Hepatocyte (in vitro differentiated cells): ENCODE measurements at regions not wholly inside any gene's neighbourhood (a gene's known extent, or its start where the extent isn't known, plus 50 kb on each side); places are given as distances from the start of the nearest gene placed in this dataset.

Source experiments
- DNase-seq: peaks from one replicate; pipeline ENCODE4 v3.0.0-alpha.2; 2016; ENCODE audit warnings: low spot score
- H2AFZ ChIP-seq: fragments of 200-600 bp; sonication (generic); 2 replicates; pipeline ENCODE4 v1.6.0; 2016; ENCODE audit warnings: antibody characterized with exemption, mild to moderate bottlenecking
- H3K27ac ChIP-seq: fragments of 200-600 bp; sonication (generic); 2 replicates; pipeline ENCODE4 v1.5.1; 2016; ENCODE audit warnings: mild to moderate bottlenecking
- H3K27me3 ChIP-seq: fragments of 200-600 bp; sonication (generic); 2 replicates; pipeline ENCODE4 v1.6.1; 2016
- H3K36me3 ChIP-seq: fragments of 200-600 bp; sonication (generic); replicated peaks from 2 replicates; pipeline ENCODE4 v1.5.1; 2016; ENCODE audit warnings: low read depth; ENCODE audit not compliant: insufficient read depth
- H3K4me1 ChIP-seq: fragments of 200-600 bp; sonication (generic); 2 replicates; pipeline ENCODE4 v1.5.1; 2016; ENCODE audit warnings: mild to moderate bottlenecking, moderate library complexity; ENCODE audit not compliant: insufficient read depth
- H3K4me2 ChIP-seq: fragments of 200-600 bp; sonication (generic); 2 replicates; pipeline ENCODE4 v1.6.0; 2016
- H3K4me3 ChIP-seq: fragments of 200-600 bp; sonication (generic); 2 replicates; pipeline ENCODE4 v1.5.1; 2016; ENCODE audit warnings: mild to moderate bottlenecking
- H3K79me2 ChIP-seq: fragments of 200-600 bp; sonication (generic); 2 replicates; pipeline ENCODE4 v1.6.0; 2017; ENCODE audit warnings: mild to moderate bottlenecking
- H3K9me2 ChIP-seq: fragments of 200-600 bp; sonication (generic); replicated peaks from 2 replicates; pipeline ENCODE4 v1.6.0; 2017; ENCODE audit warnings: mild to moderate bottlenecking; ENCODE audit not compliant: insufficient read depth
- H3K9me3 ChIP-seq: fragments of 200-600 bp; sonication (generic); 2 replicates; pipeline ENCODE4 v1.5.1; 2016; ENCODE audit warnings: low read depth, mild to moderate bottlenecking
- H4K20me1 ChIP-seq: fragments of 200-600 bp; sonication (generic); 2 replicates; pipeline ENCODE4 v1.6.0; 2016; ENCODE audit warnings: mild to moderate bottlenecking; ENCODE audit not compliant: insufficient read depth, poor library complexity, severe bottlenecking
- EZH2 ChIP-seq: fragments of 200-600 bp; sonication (generic); IDR thresholded peaks from 2 replicates; pipeline ENCODE4 v1.6.1; 2016; ENCODE audit warnings: antibody characterized with exemption, mild to moderate bottlenecking, borderline replicate concordance
- EZH2phosphoT487 ChIP-seq: fragments of 200-600 bp; sonication (generic); IDR thresholded peaks from one replicate; pipeline ENCODE4 v1.6.1; 2018; ENCODE audit warnings: antibody characterized with exemption, mild to moderate bottlenecking, low read depth, moderate library complexity; ENCODE audit not compliant: unreplicated experiment, severe bottlenecking
- WGBS: methylation state at CpG from one replicate; pipeline ENCODE4 v1.1.6; 2016; ENCODE audit warnings: low lambda C conversion rate; ENCODE audit errors: missing lambda C conversion rate; 5-methylcytosine and 5-hydroxymethylcytosine counted together
- TF ChIP-seq, protein P1 (sequence below): fragments of 200-600 bp; sonication (generic); IDR thresholded peaks from 2 replicates; pipeline ENCODE4 v1.5.1; 2016; ENCODE audit warnings: antibody characterized with exemption, mild to moderate bottlenecking; ENCODE audit not compliant: poor library complexity

DNA sequence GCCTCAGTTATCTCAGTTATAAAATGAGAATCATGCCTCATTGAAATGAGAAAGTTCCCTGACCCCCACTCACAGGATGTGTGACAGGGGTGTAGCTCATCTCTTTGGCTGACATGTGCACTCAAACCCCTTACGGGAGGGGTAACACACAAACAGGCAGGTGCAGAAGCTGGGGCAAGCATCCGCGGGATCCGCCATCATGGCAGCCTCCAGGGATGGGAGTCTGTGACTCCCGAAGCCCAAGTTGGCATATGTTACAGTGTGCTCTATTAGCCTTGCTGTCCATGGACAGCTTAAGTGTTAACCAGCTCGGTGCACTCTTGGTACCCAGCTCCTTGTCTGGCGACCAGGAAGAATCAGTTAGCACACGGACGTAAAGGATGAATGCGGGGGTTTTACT lies 822.7 kb upstream of the SEMA6D start:
- no peaks in the 10 kb centered on the region for H3K79me2 ChIP-seq
- no peak overlapping the region for H2AFZ ChIP-seq
- no peaks in the 10 kb centered on the region for H4K20me1 ChIP-seq
- WGBS, result 95% methylated on average over 10 of the region's 10 CpGs
- no peak overlapping the region for H3K4me3 ChIP-seq
- H3K27me3 ChIP-seq, result no peaks in the 10 kb centered on the region
- peaks cover 7% of the 10 kb centered on the region for H3K4me1 ChIP-seq
- H3K9me2 ChIP-seq, result no peaks in the 10 kb centered on the region
- no peak overlapping the region for H3K4me2 ChIP-seq
- TF ChIP-seq EZH2phosphoT487, result no peak
- TF ChIP-seq EZH2, result no peak
- TF ChIP-seq, protein P1, sequence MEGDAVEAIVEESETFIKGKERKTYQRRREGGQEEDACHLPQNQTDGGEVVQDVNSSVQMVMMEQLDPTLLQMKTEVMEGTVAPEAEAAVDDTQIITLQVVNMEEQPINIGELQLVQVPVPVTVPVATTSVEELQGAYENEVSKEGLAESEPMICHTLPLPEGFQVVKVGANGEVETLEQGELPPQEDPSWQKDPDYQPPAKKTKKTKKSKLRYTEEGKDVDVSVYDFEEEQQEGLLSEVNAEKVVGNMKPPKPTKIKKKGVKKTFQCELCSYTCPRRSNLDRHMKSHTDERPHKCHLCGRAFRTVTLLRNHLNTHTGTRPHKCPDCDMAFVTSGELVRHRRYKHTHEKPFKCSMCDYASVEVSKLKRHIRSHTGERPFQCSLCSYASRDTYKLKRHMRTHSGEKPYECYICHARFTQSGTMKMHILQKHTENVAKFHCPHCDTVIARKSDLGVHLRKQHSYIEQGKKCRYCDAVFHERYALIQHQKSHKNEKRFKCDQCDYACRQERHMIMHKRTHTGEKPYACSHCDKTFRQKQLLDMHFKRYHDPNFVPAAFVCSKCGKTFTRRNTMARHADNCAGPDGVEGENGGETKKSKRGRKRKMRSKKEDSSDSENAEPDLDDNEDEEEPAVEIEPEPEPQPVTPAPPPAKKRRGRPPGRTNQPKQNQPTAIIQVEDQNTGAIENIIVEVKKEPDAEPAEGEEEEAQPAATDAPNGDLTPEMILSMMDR, result no peak
- H3K27ac ChIP-seq, result no peak overlapping the region
- no peak for DNase-seq
- no peaks in the 10 kb centered on the region for H3K36me3 ChIP-seq
- no peaks in the 10 kb centered on the region for H3K9me3 ChIP-seq

DNA sequence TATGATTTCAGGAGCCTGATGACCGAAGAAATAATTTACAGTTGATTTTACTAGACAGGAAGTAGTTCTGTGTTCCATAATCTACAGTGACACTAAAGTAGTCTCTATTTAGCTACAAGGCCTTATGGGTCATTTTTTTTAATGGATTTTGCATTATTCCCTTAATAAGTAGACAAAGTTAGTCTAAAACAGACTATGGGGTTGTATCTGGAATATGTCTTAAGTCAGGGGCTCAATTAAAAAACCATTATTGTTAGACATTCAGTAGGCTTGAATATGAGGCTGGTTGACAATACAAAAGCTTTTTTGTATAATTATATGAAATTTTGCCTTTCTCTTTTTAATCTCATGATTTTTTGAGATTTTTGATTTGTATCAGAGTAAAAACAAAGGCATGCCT lies 820.0 kb upstream of the SEMA6D start:
- no peaks in the 10 kb centered on the region for H3K36me3 ChIP-seq
- TF ChIP-seq EZH2 (no peak), EZH2phosphoT487 (no peak)
- TF ChIP-seq, protein P1, result no peak
- no peak overlapping the region for H3K4me2 ChIP-seq
- H3K27ac ChIP-seq, result no peak overlapping the region
- no peaks in the 10 kb centered on the region for H3K79me2 ChIP-seq
- H4K20me1 ChIP-seq, result no peaks in the 10 kb centered on the region
- H3K27me3 ChIP-seq, result no peaks in the 10 kb centered on the region
- no peak overlapping the region for H2AFZ ChIP-seq
- no peaks in the 10 kb centered on the region for H3K9me2 ChIP-seq
- no peak overlapping the region for H3K4me3 ChIP-seq
- WGBS, result 70% methylated on average over 1 of the region's 1 CpG
- no peak for DNase-seq
- H3K4me1 ChIP-seq, result peaks cover 1% of the 10 kb centered on the region
- no peaks in the 10 kb centered on the region for H3K9me3 ChIP-seq

DNA sequence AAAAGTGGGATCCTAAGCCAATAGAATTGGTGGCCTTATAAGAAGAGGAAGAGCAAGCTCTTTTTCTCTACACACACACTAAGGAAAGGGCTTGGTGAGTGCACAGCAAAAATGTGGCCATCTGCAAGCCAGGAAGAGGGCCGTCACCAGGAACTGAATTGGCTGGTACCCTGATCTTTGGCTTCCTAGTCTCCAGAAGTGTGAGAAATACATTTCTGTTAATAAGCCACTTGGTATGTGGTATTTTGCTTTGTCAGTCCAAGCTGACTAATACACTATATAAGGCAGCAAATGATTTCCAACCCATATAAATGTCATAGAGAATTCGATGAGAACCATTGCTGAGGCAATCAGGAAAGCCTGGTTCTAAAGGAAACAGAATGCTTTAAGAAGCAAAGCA lies 816.3 kb upstream of the SEMA6D start:
- no peaks in the 10 kb centered on the region for H3K27me3 ChIP-seq
- TF ChIP-seq, protein P1, result no peak
- TF ChIP-seq EZH2 (no peak), EZH2phosphoT487 (no peak)
- H4K20me1 ChIP-seq, result no peaks in the 10 kb centered on the region
- H3K9me2 ChIP-seq, result no peaks in the 10 kb centered on the region
- no peak overlapping the region for H3K4me2 ChIP-seq
- 73% methylated on average over 2 of the region's 2 CpGs for WGBS
- H3K4me3 ChIP-seq, result no peak overlapping the region
- no peak overlapping the region for H3K27ac ChIP-seq
- no peaks in the 10 kb centered on the region for H3K36me3 ChIP-seq
- H3K79me2 ChIP-seq, result no peaks in the 10 kb centered on the region
- no peak overlapping the region for H2AFZ ChIP-seq
- DNase-seq, result no peak
- no peaks in the 10 kb centered on the region for H3K9me3 ChIP-seq
- H3K4me1 ChIP-seq, result no peaks in the 10 kb centered on the region

DNA sequence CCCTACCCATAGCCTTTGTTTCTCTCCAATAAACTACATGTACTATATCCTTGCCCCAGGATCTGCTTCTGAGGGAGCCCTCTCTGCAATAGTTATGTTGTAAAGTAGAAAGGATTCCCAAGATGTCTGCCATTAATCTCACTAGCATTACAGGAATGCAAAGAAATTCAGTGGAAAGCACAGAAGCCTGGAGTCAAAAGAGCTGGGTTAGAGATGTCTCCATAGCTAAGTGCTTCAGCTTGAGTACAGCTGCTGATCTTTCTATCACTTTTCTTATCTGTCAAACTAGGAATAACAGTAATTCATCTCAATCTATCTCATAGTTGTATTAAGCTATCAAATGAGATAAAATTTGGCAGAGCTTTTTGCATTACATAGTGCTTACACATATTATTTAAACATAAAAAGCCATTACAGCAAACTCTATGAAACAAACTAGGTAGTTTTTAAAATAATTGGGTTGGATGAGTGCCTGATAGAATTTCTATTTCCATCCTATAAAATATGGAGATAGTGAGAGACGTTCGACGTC lies 799.5 kb upstream of the SEMA6D start:
- TF ChIP-seq EZH2, result no peak
- TF ChIP-seq, protein P1, result no peak
- TF ChIP-seq EZH2phosphoT487, result no peak
- Histone ChIP-seq H3K9me2 (no peaks in the 10 kb centered on the region), H3K4me3 (no peak overlapping the region), H3K27me3 (no peaks in the 10 kb centered on the region), H3K4me1 (no peaks in the 10 kb centered on the region), H4K20me1 (no peaks in the 10 kb centered on the region), H3K79me2 (no peaks in the 10 kb centered on the region), H3K36me3 (no peaks in the 10 kb centered on the region), H3K9me3 (no peaks in the 10 kb centered on the region), H2AFZ (peak overlapping the region; percentile 28), H3K27ac (no peak overlapping the region), H3K4me2 (no peak overlapping the region)
- no peak for DNase-seq
- WGBS, result 75% methylated on average over 3 of the region's 3 CpGs
